CD14-positive monocyte (primary cell): ENCODE measurements at regions not wholly inside any gene's neighbourhood (a gene's known extent, or its start where the extent isn't known, plus 50 kb on each side); places are given as distances from the start of the nearest gene placed in this dataset.

ENCODE experiments used
- DNase-seq, 3 donors: peaks; one replicate each; pipeline ENCODE4 v3.0.0-alpha.2; 2011 to 2022
- H2AFZ ChIP-seq: 2 replicates; pipeline ENCODE4 v1.6.0; 2012; ENCODE audit warnings: mild to moderate bottlenecking, low read depth, low read length, inconsistent platforms; ENCODE audit not compliant: insufficient read depth, poor library complexity, severe bottlenecking
- H3K27ac ChIP-seq, 2 donors: 1 replicate in 1 of 2; 2 replicates in 1 of 2; pipeline ENCODE4 v1.5.1; 2012 to 2013; ENCODE audit warnings: low read length in 2 of 2, control low read depth in 1 of 2, inconsistent platforms in 1 of 2, low read depth in 1 of 2, mild to moderate bottlenecking in 1 of 2
- H3K27me3 ChIP-seq, 2 donors: one replicate each; pipeline versions ENCODE4 v1.6.0 to v1.6.1; 2011 to 2013; ENCODE audit warnings: low read length in 2 of 2; ENCODE audit not compliant: control insufficient read depth in 2 of 2, insufficient read depth in 2 of 2
- H3K36me3 ChIP-seq, 2 donors: replicated peaks in 1 of 2; 1 replicate in 1 of 2; 2 replicates in 1 of 2; pipeline versions ENCODE4 v1.5.1 to v1.6.1; 2012 to 2013; ENCODE audit warnings: low read length in 2 of 2, control low read depth in 1 of 2, inconsistent platforms in 1 of 2, mild to moderate bottlenecking in 1 of 2; ENCODE audit not compliant: insufficient read depth in 2 of 2, control insufficient read depth in 1 of 2
- H3K4me1 ChIP-seq, 2 donors: 1 replicate in 1 of 2; 2 replicates in 1 of 2; pipeline versions ENCODE4 v1.5.1 to v1.6.1; 2012 to 2013; ENCODE audit warnings: low read length in 2 of 2, control low read depth in 1 of 2, inconsistent platforms in 1 of 2, mild to moderate bottlenecking in 1 of 2, moderate library complexity in 1 of 2; ENCODE audit not compliant: insufficient read depth in 2 of 2, control insufficient read depth in 1 of 2
- H3K4me2 ChIP-seq: replicated peaks from 2 replicates; pipeline ENCODE3; 2012; ENCODE audit warnings: low read length, moderate library complexity, mild to moderate bottlenecking; ENCODE audit not compliant: poor library complexity, severe bottlenecking; ENCODE audit errors: extremely low read depth
- H3K4me3 ChIP-seq, 3 experiments: fragments of 200-600 bp in 1 of 3; sonication (generic) in 1 of 3; replicated peaks in 1 of 3; 1 replicate in 2 of 3; 2 replicates in 1 of 3; pipeline ENCODE4 v1.5.1; 2011 to 2013; ENCODE audit warnings: low read length in 3 of 3, mild to moderate bottlenecking in 3 of 3, control low read depth in 2 of 3, low read depth in 2 of 3, inconsistent platforms in 1 of 3, moderate library complexity in 1 of 3
- H3K79me2 ChIP-seq: 2 replicates; pipeline ENCODE4 v1.6.0; 2012; ENCODE audit warnings: mild to moderate bottlenecking, control low read depth, inconsistent platforms, low read length, moderate library complexity; ENCODE audit not compliant: insufficient read depth
- H3K9ac ChIP-seq: 2 replicates; pipeline ENCODE4 v1.6.0; 2017; ENCODE audit warnings: low read length, mild to moderate bottlenecking; ENCODE audit not compliant: insufficient read depth, poor library complexity, severe bottlenecking
- H3K9me3 ChIP-seq, 2 donors: replicated peaks in 1 of 2; 1 replicate in 1 of 2; 2 replicates in 1 of 2; pipeline versions ENCODE4 v1.5.1 to v1.6.1; 2012 to 2013; ENCODE audit warnings: low read length in 2 of 2, control low read depth in 1 of 2; ENCODE audit not compliant: control insufficient read depth in 1 of 2, insufficient read depth in 1 of 2
- H4K20me1 ChIP-seq: 2 replicates; pipeline ENCODE4 v1.6.0; 2012; ENCODE audit warnings: mild to moderate bottlenecking, low read length, control low read depth, moderate library complexity; ENCODE audit not compliant: insufficient read depth
- H3K27ac Mint-ChIP-seq, 7 donors: one replicate each; pipeline ENCODE4 v1.8.0; 2020; ENCODE audit warnings: mild to moderate bottlenecking in 7 of 7, mixed read lengths in 7 of 7, moderate library complexity in 6 of 7, inconsistent platforms in 2 of 7
- H3K27me3 Mint-ChIP-seq, 3 donors: one replicate each; pipeline ENCODE4 v1.8.0; 2021 to 2022; ENCODE audit warnings: low read depth in 3 of 3, mild to moderate bottlenecking in 3 of 3, mixed read lengths in 3 of 3, moderate library complexity in 3 of 3, inconsistent platforms in 1 of 3
- H3K36me3 Mint-ChIP-seq, 2 donors: one replicate each; pipeline ENCODE4 v1.8.0; 2020; ENCODE audit warnings: mixed read lengths in 2 of 2, inconsistent platforms in 1 of 2, mild to moderate bottlenecking in 1 of 2
- H3K4me1 Mint-ChIP-seq: one replicate; pipeline ENCODE4 v1.8.0; 2020; ENCODE audit warnings: mild to moderate bottlenecking, mixed read lengths
- H3K4me3 Mint-ChIP-seq, 2 donors: one replicate each; pipeline ENCODE4 v1.8.0; 2020; ENCODE audit warnings: mild to moderate bottlenecking in 2 of 2, mixed read lengths in 2 of 2, moderate library complexity in 1 of 2
- H3K9me3 Mint-ChIP-seq, 7 donors: one replicate each; pipeline ENCODE4 v1.8.0; 2020 to 2022; ENCODE audit warnings: mixed read lengths in 7 of 7, mild to moderate bottlenecking in 6 of 7, moderate library complexity in 6 of 7, inconsistent platforms in 2 of 7
- CTCF ChIP-seq: fragments of 200-600 bp; IDR thresholded peaks from one replicate; pipeline ENCODE4 v1.8.0; 2022; ENCODE audit warnings: antibody characterized with exemption, mild to moderate bottlenecking
- WGBS: methylation state at CpG from one replicate; pipeline ENCODE4 v1.1.5; 2013; ENCODE audit warnings: missing lambda C conversion rate; ENCODE audit not compliant: insufficient coverage; 5-methylcytosine and 5-hydroxymethylcytosine counted together
- intact Hi-C, 2 donors: fragments of 100-400 bp; cut with micrococcal nuclease; formaldehyde crosslinking; loops; one replicate each; pipeline versions ENCODE4 v1.15.0 to v1.15.1; 2023

GRCh38 chr2:182597570-182598295 is 118.3 kb upstream of the DNAJC10 start:
- Mint-ChIP-seq H3K9me3 (peaks cover 0 to 7% (median 2%) of the 10 kb centered on the region in 7 donors), H3K4me3 (no peak overlapping the region), H3K36me3 (no peaks in the 10 kb centered on the region), H3K4me1 (no peaks in the 10 kb centered on the region), H3K27me3 (peaks cover 0 to 3% (median 0%) of the 10 kb centered on the region in 3 donors), H3K27ac (no peak overlapping the region)
- H2AFZ ChIP-seq: no peak overlapping the region
- H3K4me3 ChIP-seq: no peak overlapping the region
- no peak overlapping the region for H3K9ac ChIP-seq
- 100% methylated on average over 3 of the region's 7 CpGs for WGBS
- DNase-seq: no peak
- H3K9me3 ChIP-seq: peaks cover 0 to 12% of the 10 kb centered on the region in 2 donors
- intact Hi-C loops: no loop called here
- no peak overlapping the region for H3K27ac ChIP-seq
- TF ChIP-seq CTCF: no peak
- no peaks in the 10 kb centered on the region for H3K4me1 ChIP-seq
- no peaks in the 10 kb centered on the region for H3K79me2 ChIP-seq
- no peaks in the 10 kb centered on the region for H4K20me1 ChIP-seq
- H3K36me3 ChIP-seq: no peaks in the 10 kb centered on the region
- no peak overlapping the region for H3K4me2 ChIP-seq
- H3K27me3 ChIP-seq: no peaks in the 10 kb centered on the region

GRCh38 chr2:182598626-182599025 is 117.4 kb upstream of the DNAJC10 start:
- Histone ChIP-seq H4K20me1 (no peaks in the 10 kb centered on the region), H3K79me2 (no peaks in the 10 kb centered on the region), H3K27ac (no peak overlapping the region), H3K4me3 (no peak overlapping the region), H3K4me2 (no peak overlapping the region), H3K36me3 (no peaks in the 10 kb centered on the region), H3K9ac (no peak overlapping the region), H3K9me3 (peaks cover 0 to 12% of the 10 kb centered on the region in 2 donors), H3K4me1 (no peaks in the 10 kb centered on the region), H3K27me3 (no peaks in the 10 kb centered on the region), H2AFZ (no peak overlapping the region)
- peaks cover 0 to 3% (median 0%) of the 10 kb centered on the region in 3 donors for H3K27me3 Mint-ChIP-seq
- peaks cover 0 to 7% (median 2%) of the 10 kb centered on the region in 7 donors for H3K9me3 Mint-ChIP-seq
- TF ChIP-seq CTCF: no peak
- H3K4me3 Mint-ChIP-seq: no peak overlapping the region
- intact Hi-C loops: no loop called here
- 94% methylated on average over 3 of the region's 5 CpGs for WGBS
- H3K36me3 Mint-ChIP-seq: no peaks in the 10 kb centered on the region
- DNase-seq: no peak
- H3K27ac Mint-ChIP-seq: no peak overlapping the region
- H3K4me1 Mint-ChIP-seq: no peaks in the 10 kb centered on the region
